Activated CD4-positive, alpha-beta T cell treated with anti-CD3 and anti-CD28 coated beads, Interleukin-2, amount 50 U/mL, for 48 hours (primary cell): ENCODE measurements at regions not wholly inside any gene's neighbourhood (a gene's known extent, or its start where the extent isn't known, plus 50 kb on each side); places are given as distances from the start of the nearest gene placed in this dataset.
"Not testable (repeated sequence)": the region's sequence is repeated elsewhere in the genome, so short reads cannot be mapped to it uniquely, and the experiment has no call there.

Experiments used
- DNase-seq, 2 experiments: peaks; one replicate each; pipeline ENCODE4 v3.0.0-alpha.2; 2020

DNA sequence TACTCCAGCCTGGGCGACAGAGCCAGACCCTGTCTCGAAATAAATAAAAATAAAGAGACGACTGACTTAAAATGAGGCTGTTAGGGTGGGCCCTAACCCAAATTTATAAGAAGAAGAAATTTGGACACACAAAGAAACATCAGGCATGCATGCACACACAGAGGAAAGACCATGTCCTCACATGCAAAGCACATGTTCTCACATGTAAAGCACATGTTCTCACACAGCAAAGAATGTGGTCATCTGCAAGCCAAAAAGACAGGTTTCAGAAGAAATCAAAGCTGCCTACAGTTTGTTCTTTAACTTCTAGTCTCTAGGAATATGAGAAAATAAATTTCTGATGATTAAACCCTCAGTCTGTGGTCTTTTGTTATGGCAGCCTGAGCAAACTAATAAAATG, 132.3 kb upstream of the CRIM1 start:
- no peak for DNase-seq

GRCh38 chr2:36222485-36222884, 133.1 kb upstream of the CRIM1 start:
- DNase-seq = no peak

GRCh38 chr2:36214691-36215090, 140.9 kb upstream of the CRIM1 start:
- DNase-seq = no peak

DNA sequence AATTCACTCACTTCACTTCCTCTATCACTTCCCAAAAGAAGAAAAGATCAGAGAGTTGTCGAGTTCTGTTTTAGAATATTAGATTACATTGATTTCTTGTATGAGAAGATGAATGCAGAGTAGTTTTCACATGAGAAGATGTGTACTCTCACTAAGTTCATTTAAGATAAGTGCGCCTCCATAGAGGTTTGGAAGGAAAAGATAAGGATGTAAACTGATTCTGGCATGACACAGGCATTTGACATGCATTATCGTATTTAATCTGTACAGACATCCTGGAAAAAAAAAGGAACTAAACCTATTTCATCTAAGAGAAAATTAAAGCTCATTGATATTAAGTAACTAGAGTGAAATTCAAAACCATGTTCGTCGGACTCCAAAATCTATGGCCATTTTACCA, 152.2 kb upstream of the CRIM1 start:
- DNase-seq = no peak

- no peak for DNase-seq
These were observed 158.2 kb upstream of the CRIM1 start for GRCh38 chr2:36197181-36197971.

GRCh38 chr2:36193680-36194079, 161.9 kb upstream of the CRIM1 start:
- no peak for DNase-seq

DNA sequence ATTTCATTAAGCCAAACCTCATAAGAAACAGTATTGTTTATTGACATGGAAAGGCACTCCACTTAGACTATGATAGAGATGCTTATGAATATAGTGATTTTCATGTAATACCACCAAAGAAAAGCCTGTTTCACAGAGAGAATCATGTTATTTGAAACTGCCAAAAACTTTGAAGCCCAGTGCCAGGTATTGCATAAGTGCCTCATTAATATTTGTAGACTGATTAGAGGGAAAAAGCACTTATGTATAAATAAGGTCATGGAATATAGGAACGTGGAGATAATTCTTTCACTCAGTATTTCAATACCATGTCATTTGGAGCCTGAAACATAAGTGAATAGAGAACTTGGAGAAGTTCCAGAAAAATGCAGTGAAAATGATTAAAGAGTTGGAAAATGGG, 162.6 kb upstream of the CRIM1 start:
- DNase-seq = no peak

DNA sequence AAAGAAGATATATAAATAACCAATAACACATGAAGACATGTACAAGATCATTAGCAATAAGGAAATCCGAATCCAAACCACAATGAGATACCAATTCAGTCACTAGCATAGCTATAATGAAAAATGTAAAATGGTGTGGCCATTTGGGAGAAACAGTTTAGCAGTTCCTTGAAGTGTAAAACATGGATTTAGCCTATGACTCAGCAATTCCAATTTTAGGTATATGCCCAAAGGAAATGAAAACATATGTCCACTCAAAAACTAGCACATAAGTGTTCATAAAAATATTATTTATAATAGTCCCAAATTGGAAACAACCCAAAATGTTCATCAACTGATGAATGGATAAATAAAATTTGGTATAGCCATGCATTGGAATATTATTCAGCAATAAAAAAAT, 165.5 kb upstream of the CRIM1 start:
- DNase-seq = no peak

- DNase-seq = no peak
These were observed 170.0 kb upstream of the CRIM1 start for GRCh38 chr2:36185624-36186023.

DNA sequence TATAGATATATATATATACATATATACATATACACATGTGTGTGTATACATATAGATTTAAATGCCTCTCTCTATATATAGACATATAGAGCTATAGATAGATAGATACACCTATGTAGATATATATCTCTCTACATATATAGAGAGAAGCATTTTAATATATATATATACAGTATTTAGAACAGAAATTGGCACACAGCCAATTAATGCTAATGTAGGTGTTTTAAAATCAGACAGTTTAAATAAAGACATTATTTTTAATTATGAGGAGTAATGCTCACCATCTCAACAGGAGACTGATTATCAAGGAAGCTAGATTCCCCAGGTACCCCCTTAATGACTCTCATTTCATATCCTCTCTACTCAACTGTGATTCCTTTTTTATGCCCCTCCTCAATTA, 170.7 kb upstream of the CRIM1 start:
- no peak for DNase-seq

- not testable (repeated sequence) for DNase-seq
These were observed 174.6 kb upstream of the CRIM1 start for GRCh38 chr2:36180789-36181482.

DNA sequence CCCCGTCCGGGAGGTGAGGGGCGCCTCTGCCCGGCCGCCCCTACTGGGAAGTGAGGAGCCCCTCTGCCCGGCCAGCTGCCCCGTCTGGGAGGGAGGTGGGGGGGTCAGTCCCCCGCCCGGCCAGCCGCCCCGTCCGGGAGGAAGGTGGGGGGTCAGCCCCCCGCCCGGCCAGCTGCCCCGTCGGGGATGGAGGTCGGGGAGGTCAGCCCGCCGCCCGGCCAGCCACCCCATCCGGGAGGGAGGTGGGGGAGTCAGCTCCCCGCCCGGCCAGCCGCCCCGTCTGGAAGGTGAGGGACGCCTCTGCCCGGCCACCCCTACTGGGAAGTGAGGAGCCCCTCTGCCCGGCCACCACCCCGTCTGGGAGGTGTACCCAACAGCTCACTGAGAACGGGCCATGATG, 175.3 kb upstream of the CRIM1 start:
- not testable (repeated sequence) for DNase-seq

DNA sequence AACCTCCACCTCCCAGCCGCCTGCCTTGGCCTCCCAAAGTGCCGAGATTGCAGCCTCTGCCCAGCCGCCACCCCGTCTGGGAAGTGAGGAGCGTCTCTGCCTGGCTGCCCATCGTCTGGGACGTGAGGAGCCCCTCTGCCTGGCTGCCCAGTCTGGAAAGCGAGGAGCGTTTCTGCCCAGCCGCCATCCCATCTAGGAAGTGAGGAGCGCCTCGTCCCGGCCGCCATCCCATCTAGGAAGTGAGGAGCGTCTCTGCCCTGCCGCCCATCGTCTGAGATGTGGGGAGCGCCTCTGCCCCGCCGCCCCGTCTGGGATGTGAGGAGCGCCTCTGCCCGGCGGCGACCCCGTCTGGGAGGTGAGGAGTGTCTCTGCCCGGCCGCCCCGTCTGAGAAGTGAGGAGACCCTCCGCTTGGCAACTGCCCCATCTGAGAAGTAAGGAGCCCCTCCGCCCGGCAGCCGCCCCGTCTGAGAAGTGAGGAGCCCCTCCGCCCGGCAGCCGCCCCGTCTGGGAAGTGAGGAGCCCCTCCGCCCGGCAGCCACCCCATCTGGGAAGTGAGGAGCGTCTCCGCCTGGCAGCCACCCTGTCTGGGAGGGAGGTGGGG, 175.8 kb upstream of the CRIM1 start:
- DNase-seq = not testable (repeated sequence)

DNA sequence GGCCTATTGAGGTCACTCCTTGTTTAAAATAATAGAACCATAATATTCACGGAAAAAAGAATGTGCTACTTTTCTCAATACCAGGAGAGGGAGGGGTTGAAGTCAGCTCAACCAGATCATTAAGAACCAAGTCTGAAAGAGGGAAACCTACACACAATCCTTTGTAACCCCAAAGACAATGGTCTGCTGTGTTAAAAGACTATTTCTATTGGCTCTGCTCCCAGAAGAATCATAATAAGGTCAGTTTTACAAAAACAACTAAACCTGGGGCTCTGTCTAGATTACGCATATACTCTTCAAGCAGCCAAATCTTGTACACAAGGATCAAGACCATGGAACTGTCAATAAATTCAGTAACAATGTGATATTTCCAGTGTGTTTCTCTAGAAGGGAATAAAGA, 177.2 kb upstream of the CRIM1 start:
- no peak for DNase-seq

- DNase-seq = no peak
These were observed 178.3 kb upstream of the CRIM1 start for GRCh38 chr2:36177282-36177681.

- no peak for DNase-seq
These were observed 180.7 kb upstream of the CRIM1 start for GRCh38 chr2:36174920-36175319.

- DNase-seq = no peak
These were observed 181.7 kb upstream of the CRIM1 start for GRCh38 chr2:36173760-36174404.

GRCh38 chr2:36172824-36173223, 182.8 kb upstream of the CRIM1 start:
- DNase-seq = no peak

DNA sequence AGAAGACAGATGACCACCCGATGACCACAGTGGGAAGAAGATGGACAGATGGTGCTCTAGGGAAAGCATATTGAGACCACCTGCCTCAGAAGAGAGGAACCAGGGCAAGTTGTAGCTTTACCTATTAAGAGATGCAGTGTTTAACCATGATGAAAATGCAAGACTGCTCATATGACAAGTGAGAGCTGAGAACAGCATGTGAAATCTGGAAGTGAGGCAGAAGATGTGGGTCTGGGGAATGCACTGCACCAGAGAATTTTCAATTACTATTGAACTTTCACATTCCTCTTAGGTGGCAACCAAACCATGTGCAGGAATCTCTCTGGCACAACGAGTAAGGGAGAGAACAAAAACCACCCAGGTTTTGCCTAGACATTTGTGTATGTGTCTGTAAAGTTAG, 184.8 kb upstream of the CRIM1 start:
- no peak for DNase-seq

- DNase-seq = no peak
These were observed 185.7 kb upstream of the CRIM1 start for GRCh38 chr2:36169843-36170242.

DNA sequence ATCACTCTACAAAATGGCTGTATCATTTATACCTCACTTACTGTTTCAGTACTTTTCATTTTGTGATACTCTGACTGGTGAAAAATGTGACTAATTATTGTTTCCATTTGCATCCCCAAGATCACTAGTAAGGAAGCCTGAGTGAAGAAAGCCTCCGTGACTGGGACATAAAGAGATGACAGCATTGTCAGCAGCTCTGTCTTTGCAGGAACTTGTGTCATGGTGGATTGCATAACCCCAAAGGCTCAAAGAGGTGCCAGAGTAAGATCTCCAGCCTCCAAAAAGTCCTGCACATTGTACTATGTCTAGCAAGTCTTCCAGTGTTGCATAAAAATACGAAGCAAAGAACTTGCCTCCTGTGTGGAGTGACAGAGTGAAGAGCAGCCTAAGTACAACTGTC, 187.5 kb upstream of the CRIM1 start:
- no peak for DNase-seq

GRCh38 chr2:36165132-36165531, 190.4 kb upstream of the CRIM1 start:
- no peak for DNase-seq

- DNase-seq = no peak
These were observed 191.9 kb upstream of the CRIM1 start for GRCh38 chr2:36163520-36164254.
